ENCODE measurements at regions not wholly inside any gene's neighbourhood (a gene's known extent, or its start where the extent isn't known, plus 50 kb on each side); places are given as distances from the start of the nearest gene placed in this dataset.

GRCh38 chr1:199545780-199546179 lies 481.7 kb upstream of the NR5A2 start:
- no peak for TF ChIP-seq CTCF (IDR thresholded peaks at IDR 0.05)
- H3K4me3 Mint-ChIP-seq (ENCODE audit: unreplicated experiment): no peak overlapping the region

GRCh38 chr1:199546323-199546722 lies 481.2 kb upstream of the NR5A2 start:
- TF ChIP-seq CTCF (IDR thresholded peaks at IDR 0.05): no peak
- DNase-seq (ENCODE audit: extremely low spot score, unreplicated experiment): no peak
- peaks cover 10% of the 10 kb centered on the region for H3K9me3 Mint-ChIP-seq (ENCODE audit: unreplicated experiment)
- no peak overlapping the region for H3K4me3 Mint-ChIP-seq (ENCODE audit: unreplicated experiment)
- no peaks in the 10 kb centered on the region for H3K36me3 Mint-ChIP-seq (ENCODE audit: unreplicated experiment)
- H3K27ac Mint-ChIP-seq (ENCODE audit: unreplicated experiment): no peak overlapping the region
- H3K27me3 Mint-ChIP-seq (ENCODE audit: unreplicated experiment): no peaks in the 10 kb centered on the region
- H3K4me1 Mint-ChIP-seq (ENCODE audit: unreplicated experiment): peaks cover 4% of the 10 kb centered on the region

More at GRCh38 chr1:199545780-199546179, 481.7 kb upstream of the NR5A2 start:
- H3K4me1 Mint-ChIP-seq (ENCODE audit: unreplicated experiment): peaks cover under 1% of the 10 kb centered on the region
- no peaks in the 10 kb centered on the region for H3K36me3 Mint-ChIP-seq (ENCODE audit: unreplicated experiment)
- H3K27ac Mint-ChIP-seq (ENCODE audit: unreplicated experiment): no peak overlapping the region
- DNase-seq (ENCODE audit: extremely low spot score, unreplicated experiment): no peak
- H3K27me3 Mint-ChIP-seq (ENCODE audit: unreplicated experiment): no peaks in the 10 kb centered on the region
- peaks cover 12% of the 10 kb centered on the region for H3K9me3 Mint-ChIP-seq (ENCODE audit: unreplicated experiment)

DNA sequence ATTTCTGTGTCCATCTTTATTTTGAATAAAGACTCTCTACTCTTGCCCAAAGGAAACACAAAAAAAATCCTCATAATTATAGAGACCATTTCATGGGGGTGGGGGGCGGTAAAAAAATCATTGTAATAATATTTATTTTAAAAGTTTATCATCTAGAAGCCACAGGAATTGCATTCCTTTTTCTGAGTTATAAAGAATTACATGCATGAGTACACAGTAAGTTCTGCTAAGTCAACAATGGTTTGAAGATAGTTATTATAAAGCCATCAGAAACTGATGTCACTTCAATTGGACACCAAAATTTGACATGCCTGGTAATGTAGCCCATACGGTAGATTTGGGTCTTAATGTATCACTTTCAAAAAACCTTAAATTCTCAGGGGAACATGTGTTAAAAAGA lies 478.1 kb upstream of the NR5A2 start:
- H3K4me3 Mint-ChIP-seq (ENCODE audit: unreplicated experiment): no peak overlapping the region
- no peak overlapping the region for H3K27ac Mint-ChIP-seq (ENCODE audit: unreplicated experiment)
- DNase-seq (ENCODE audit: extremely low spot score, unreplicated experiment): no peak
- TF ChIP-seq CTCF (IDR thresholded peaks at IDR 0.05): no peak
- H3K9me3 Mint-ChIP-seq (ENCODE audit: unreplicated experiment): no peaks in the 10 kb centered on the region
- H3K27me3 Mint-ChIP-seq (ENCODE audit: unreplicated experiment): peaks cover 5% of the 10 kb centered on the region
- no peaks in the 10 kb centered on the region for H3K36me3 Mint-ChIP-seq (ENCODE audit: unreplicated experiment)
- H3K4me1 Mint-ChIP-seq (ENCODE audit: unreplicated experiment): peaks cover 8% of the 10 kb centered on the region

DNA sequence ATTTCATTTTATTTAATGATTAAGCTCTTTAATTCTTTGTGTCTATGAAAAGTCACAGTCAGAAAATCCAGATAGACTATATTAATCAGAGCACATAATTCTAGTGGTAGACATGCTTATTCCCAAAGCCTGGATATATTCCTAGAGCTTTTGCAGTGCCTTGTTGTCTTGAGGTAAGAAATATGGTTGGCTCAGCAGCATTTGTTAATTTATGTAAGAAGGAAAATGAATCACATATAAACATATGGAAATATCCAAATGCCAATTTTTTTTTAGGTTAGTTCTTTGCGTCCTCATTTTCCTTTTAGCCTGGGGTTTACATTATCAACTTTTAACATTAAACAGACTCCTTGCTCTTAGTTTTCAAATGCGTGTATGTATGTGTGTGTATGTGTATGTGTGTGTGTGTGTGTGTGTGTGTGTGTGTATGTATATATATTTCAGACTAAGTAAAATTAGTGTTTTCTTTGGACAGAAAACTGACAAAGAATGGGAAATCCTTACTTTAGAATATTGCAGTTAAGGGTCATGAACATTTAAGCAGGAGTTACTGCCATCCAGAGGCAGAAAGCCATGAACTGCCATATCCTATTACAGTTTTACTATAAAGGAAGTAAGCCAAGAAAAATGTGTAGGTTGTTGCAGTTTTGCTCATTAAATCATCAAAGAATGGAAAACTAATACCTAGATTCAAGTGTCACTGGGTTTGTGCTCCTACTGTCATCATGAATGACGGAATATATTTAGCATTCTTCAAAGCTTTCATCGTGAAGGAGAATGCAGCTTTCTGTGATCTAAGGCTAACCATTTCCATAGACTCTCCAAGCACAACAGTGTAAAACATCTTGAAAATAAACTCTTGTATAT lies 477.1 kb upstream of the NR5A2 start:
- TF ChIP-seq CTCF (IDR thresholded peaks at IDR 0.05): peak; percentile 66
- Mint-ChIP-seq H3K4me1 (ENCODE audit: unreplicated experiment) (peaks cover 8% of the 10 kb centered on the region), H3K4me3 (ENCODE audit: unreplicated experiment) (no peak overlapping the region), H3K27me3 (ENCODE audit: unreplicated experiment) (peaks cover 5% of the 10 kb centered on the region), H3K9me3 (ENCODE audit: unreplicated experiment) (no peaks in the 10 kb centered on the region), H3K27ac (ENCODE audit: unreplicated experiment) (peak overlapping the region; percentile 32), H3K36me3 (ENCODE audit: unreplicated experiment) (no peaks in the 10 kb centered on the region)
- DNase-seq (ENCODE audit: extremely low spot score, unreplicated experiment): no peak

DNA sequence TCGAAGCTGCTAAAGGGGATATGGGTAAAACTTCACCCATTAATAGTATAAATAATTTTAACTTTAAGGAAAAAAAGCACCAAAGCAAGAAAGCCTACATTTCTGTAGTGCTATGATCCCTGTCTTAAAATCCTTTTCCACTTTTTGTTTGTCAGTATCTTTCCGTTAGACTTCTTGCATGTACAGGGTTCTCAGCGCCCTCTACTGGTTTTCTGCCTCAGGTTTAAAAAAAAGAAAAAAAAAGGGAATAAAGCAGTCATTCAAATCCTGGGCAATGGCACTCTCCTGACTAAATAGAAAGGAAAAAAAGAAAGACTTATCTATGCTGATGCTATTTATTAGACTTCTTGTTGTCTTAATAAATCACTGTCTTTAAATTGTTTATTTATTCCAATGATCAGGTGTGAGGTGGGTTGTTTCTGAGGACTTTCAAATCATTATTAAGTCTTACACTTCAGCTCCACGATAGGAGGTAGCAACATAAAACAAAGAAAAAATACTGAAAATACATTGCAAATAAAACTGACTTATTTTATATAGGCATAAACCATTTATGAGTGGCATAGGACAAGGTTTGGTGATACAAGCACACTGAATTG lies 475.4 kb upstream of the NR5A2 start:
- Mint-ChIP-seq H3K9me3 (ENCODE audit: unreplicated experiment) (no peaks in the 10 kb centered on the region), H3K36me3 (ENCODE audit: unreplicated experiment) (no peaks in the 10 kb centered on the region), H3K27me3 (ENCODE audit: unreplicated experiment) (peaks cover 5% of the 10 kb centered on the region), H3K4me1 (ENCODE audit: unreplicated experiment) (peaks cover 8% of the 10 kb centered on the region), H3K4me3 (ENCODE audit: unreplicated experiment) (no peak overlapping the region), H3K27ac (ENCODE audit: unreplicated experiment) (no peak overlapping the region)
- DNase-seq (ENCODE audit: extremely low spot score, unreplicated experiment): no peak
- TF ChIP-seq CTCF (IDR thresholded peaks at IDR 0.05): peak; percentile 86
